WTC11 (cell line): ENCODE measurements at regions not wholly inside any gene's neighbourhood (a gene's known extent, or its start where the extent isn't known, plus 50 kb on each side); places are given as distances from the start of the nearest gene placed in this dataset.

ENCODE experiments used
- ELF4 ChIP-seq: sonication (generic); formaldehyde crosslinking; IDR thresholded peaks from 2 replicates; pipeline ENCODE4 v1.8.1; 2022; ENCODE audit warnings: low read depth, mild to moderate bottlenecking, moderate library complexity, missing genetic modification reagents
- ESRRA ChIP-seq: sonication (generic); formaldehyde crosslinking; IDR thresholded peaks from 2 replicates; pipeline ENCODE4 v1.8.1; 2022; ENCODE audit warnings: mild to moderate bottlenecking, missing genetic modification reagents, borderline replicate concordance
- JUN ChIP-seq: sonication (generic); formaldehyde crosslinking; IDR thresholded peaks from 2 replicates; pipeline ENCODE4 v1.8.0; 2023; ENCODE audit warnings: mild to moderate bottlenecking, missing genetic modification reagents
- SMAD4 ChIP-seq: sonication (generic); formaldehyde crosslinking; IDR thresholded peaks from 2 replicates; pipeline ENCODE4 v1.8.0; 2022; ENCODE audit warnings: mild to moderate bottlenecking, missing genetic modification reagents
- TF ChIP-seq, protein P1 (sequence below): sonication (generic); formaldehyde crosslinking; conservative IDR thresholded peaks from 2 replicates; pipeline ENCODE4 v1.8.1; 2022; ENCODE audit warnings: mild to moderate bottlenecking, missing genetic modification reagents
- TF ChIP-seq, protein P2 (sequence below): fragments of 200-600 bp; IDR thresholded peaks from 2 replicates; pipeline ENCODE4 v1.8.0; 2022; ENCODE audit warnings: antibody characterized with exemption
- TF ChIP-seq, protein P3 (sequence below): fragments of 250-450 bp; sonication (Bioruptor Pico); conservative IDR thresholded peaks from 2 replicates; pipeline ENCODE4 v1.9.0; 2021; ENCODE audit warnings: mild to moderate bottlenecking

DNA sequence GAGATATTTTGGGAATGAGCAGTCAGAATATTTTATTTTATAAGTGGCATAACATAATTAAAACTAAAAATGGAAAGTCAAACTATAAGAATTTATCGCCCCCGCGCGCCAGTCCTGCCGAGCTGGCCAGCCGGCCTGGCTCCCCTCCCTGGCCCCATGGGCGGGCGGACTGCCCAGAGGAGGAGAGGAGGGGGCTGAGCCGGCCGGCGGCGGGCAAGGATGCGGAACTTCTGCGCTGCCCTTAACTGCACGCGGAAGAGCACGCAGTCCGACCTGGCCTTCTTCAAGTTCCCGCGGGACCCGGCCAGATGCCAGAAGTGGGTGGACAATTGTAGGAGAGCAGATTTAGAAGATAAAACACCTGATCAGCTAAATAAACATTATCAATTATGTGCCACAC lies 96.8 kb downstream of the DKK1 start:
- no peak for TF ChIP-seq SMAD4 (CRISPR knock-in tag)
- no peak for TF ChIP-seq JUN
- TF ChIP-seq, protein P1, sequence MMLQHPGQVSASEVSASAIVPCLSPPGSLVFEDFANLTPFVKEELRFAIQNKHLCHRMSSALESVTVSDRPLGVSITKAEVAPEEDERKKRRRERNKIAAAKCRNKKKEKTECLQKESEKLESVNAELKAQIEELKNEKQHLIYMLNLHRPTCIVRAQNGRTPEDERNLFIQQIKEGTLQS (CRISPR knock-in tag) = no peak
- TF ChIP-seq, protein P2, sequence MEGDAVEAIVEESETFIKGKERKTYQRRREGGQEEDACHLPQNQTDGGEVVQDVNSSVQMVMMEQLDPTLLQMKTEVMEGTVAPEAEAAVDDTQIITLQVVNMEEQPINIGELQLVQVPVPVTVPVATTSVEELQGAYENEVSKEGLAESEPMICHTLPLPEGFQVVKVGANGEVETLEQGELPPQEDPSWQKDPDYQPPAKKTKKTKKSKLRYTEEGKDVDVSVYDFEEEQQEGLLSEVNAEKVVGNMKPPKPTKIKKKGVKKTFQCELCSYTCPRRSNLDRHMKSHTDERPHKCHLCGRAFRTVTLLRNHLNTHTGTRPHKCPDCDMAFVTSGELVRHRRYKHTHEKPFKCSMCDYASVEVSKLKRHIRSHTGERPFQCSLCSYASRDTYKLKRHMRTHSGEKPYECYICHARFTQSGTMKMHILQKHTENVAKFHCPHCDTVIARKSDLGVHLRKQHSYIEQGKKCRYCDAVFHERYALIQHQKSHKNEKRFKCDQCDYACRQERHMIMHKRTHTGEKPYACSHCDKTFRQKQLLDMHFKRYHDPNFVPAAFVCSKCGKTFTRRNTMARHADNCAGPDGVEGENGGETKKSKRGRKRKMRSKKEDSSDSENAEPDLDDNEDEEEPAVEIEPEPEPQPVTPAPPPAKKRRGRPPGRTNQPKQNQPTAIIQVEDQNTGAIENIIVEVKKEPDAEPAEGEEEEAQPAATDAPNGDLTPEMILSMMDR = no peak
- TF ChIP-seq, protein P3, sequence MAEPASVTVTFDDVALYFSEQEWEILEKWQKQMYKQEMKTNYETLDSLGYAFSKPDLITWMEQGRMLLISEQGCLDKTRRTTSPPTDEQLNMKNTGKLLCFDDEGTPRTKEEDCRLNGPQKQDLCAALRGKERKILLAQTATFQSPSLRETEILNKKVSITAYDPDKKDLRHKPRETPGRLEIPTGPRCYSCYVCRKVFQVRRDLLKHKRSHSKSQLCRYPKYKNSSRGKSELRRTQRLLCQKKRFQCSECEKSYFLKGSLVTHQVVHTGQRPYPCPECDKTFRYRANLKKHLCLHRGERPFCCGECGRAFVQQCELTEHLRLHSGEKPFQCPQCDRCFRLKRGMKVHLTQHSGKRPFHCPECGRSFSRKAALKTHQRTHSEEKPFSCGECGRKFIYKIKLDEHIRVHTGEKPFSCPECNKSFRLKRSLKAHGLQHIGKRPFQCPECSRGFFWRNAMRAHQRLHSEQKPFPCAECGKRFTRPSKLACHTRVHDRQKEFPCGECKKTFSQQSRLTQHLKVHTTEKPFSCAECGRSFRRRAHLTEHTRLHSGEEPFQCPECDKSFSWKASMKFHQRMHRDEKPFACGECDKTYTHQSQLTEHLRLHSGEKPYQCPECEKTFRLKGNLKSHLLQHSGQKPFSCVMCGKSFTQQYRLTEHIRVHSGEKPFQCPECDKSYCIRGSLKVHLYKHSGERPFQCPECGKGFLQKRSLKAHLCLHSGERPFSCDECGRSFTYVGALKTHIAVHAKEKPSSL (CRISPR knock-in tag) = no peak
- no peak for TF ChIP-seq ESRRA (CRISPR knock-in tag)
- no peak for TF ChIP-seq ELF4 (CRISPR knock-in tag)
